ENCODE measurements at regions not wholly inside any gene's neighbourhood (a gene's known extent, or its start where the extent isn't known, plus 50 kb on each side); places are given as distances from the start of the nearest gene placed in this dataset.

GRCh38 chr17:64736804-64737492 lies 74.8 kb upstream of the SMURF2 start (continued):
- TF ChIP-seq MLX (CRISPR knock-in tag; IDR thresholded peaks at IDR 0.05), result no peak
- 0 out of 2 replicates have a peak, but pooled peaks have one; percentile 9 for TF ChIP-seq RARA (CRISPR knock-in tag; IDR thresholded peaks at IDR 0.05)
- no peak for TF ChIP-seq ZNF225 (CRISPR knock-in tag; IDR thresholded peaks at IDR 0.05)
- TF ChIP-seq ZNF746 (CRISPR knock-in tag; IDR thresholded peaks at IDR 0.05), result no peak
- no peak for TF ChIP-seq EEA1 (CRISPR knock-in tag; IDR thresholded peaks at IDR 0.05; ENCODE audit: borderline replicate concordance)
- TF ChIP-seq NFAT5 (CRISPR knock-in tag; IDR thresholded peaks at IDR 0.05), result no peak
- TF ChIP-seq ZNF275 (CRISPR knock-in tag; IDR thresholded peaks at IDR 0.05; ENCODE audit: borderline replicate concordance), result no peak
- TF ChIP-seq HNRNPUL1 (IDR thresholded peaks at IDR 0.05; ENCODE audit: low read depth, low read length), result no peak
- no peak for TF ChIP-seq ZNF207 (IDR thresholded peaks at IDR 0.05; ENCODE audit: borderline replicate concordance)
- TF ChIP-seq ZNF780A (CRISPR knock-in tag; IDR thresholded peaks at IDR 0.05), result no peak
- TF ChIP-seq ZEB1 (IDR thresholded peaks at IDR 0.05; ENCODE audit: insufficient replicate concordance, low read depth), result no peak
- TF ChIP-seq CTCF (CRISPR knock-in tag; IDR thresholded peaks at IDR 0.05), result peak; percentile 58
- TF ChIP-seq CREB3 (CRISPR knock-in tag; IDR thresholded peaks at IDR 0.05), result no peak
- TF ChIP-seq CAMTA2 (CRISPR knock-in tag; IDR thresholded peaks at IDR 0.05; ENCODE audit: borderline replicate concordance), result no peak
- TF ChIP-seq BRCA1 (CRISPR knock-in tag; IDR thresholded peaks at IDR 0.05), result 0 out of 2 replicates have a peak, but pooled peaks have one; percentile 52
- TF ChIP-seq STAG1 (CRISPR knock-in tag; IDR thresholded peaks at IDR 0.05), result peak; percentile 82
- no peak for TF ChIP-seq ZFP36L2 (CRISPR knock-in tag; IDR thresholded peaks at IDR 0.05)
- no peak for TF ChIP-seq SP2 (CRISPR knock-in tag; IDR thresholded peaks at IDR 0.05)
- TF ChIP-seq TBX3 (IDR thresholded peaks at IDR 0.05; ENCODE audit: borderline replicate concordance), result peak; percentile 16; the same call in 1 of the 2 replicates

Measured in HepG2 (cell line).